ENCODE measurements at regions not wholly inside any gene's neighbourhood (a gene's known extent, or its start where the extent isn't known, plus 50 kb on each side); places are given as distances from the start of the nearest gene placed in this dataset.

DNA sequence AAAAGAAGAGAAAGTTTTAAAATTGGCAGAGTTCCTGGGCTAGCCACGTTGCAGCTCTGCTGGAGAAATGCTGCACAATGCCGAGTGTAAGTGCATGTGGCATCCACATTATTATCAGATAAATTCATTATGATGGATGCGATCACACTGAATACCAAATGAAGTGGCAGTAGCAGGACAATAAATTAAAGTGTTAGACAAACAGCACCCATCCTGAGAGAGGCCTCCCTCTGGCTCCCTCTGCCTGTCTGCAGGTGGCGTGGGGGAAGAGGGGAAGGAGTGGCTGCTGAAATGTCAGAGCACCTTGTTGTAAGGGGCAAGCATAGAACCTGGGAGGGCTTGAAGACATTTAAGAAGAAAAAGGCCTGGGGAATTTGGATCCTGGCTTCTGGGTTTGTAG is 324.1 kb downstream of the HAPSTR1 start:
- TF ChIP-seq GATA3 (IDR thresholded peaks at IDR 0.05; ENCODE audit: low read depth, low read length), result no peak
- no peak for TF ChIP-seq GATA2 (IDR thresholded peaks at IDR 0.05; ENCODE audit: low read depth, low read length)

All from SH-SY5Y (cell line).